ENCODE measurements at regions not wholly inside any gene's neighbourhood (a gene's known extent, or its start where the extent isn't known, plus 50 kb on each side); places are given as distances from the start of the nearest gene placed in this dataset.
A peak's percentile ranks its signal among the peaks of the same experiment; 100 is the strongest.
"Not testable (repeated sequence)": the region's sequence is repeated elsewhere in the genome, so short reads cannot be mapped to it uniquely, and the experiment has no call there.

GRCh38 chr3:16707260-16707659 lies 102.0 kb upstream of the DAZL start:
- no peak for DNase-seq (ENCODE audit: low read depth in 2 of 2)

- no peak for DNase-seq (ENCODE audit: low read depth in 2 of 2)
Observed at GRCh38 chr3:16708285-16708684, 103.1 kb upstream of the DAZL start.

GRCh38 chr3:16711691-16712090 lies 106.5 kb upstream of the DAZL start:
- DNase-seq (ENCODE audit: low read depth in 2 of 2) = not testable (repeated sequence)

GRCh38 chr3:16715281-16715680 lies 110.1 kb upstream of the DAZL start:
- DNase-seq (ENCODE audit: low read depth in 2 of 2) = no peak

- no peak for DNase-seq (ENCODE audit: low read depth in 2 of 2)
Observed at GRCh38 chr3:16719426-16719825, 114.2 kb upstream of the DAZL start.

GRCh38 chr3:16720367-16720940 lies 115.2 kb upstream of the DAZL start:
- no peak for DNase-seq (ENCODE audit: low read depth in 2 of 2)

- DNase-seq (ENCODE audit: low read depth in 2 of 2) = no peak
Observed at GRCh38 chr3:16721494-16721893, 116.3 kb upstream of the DAZL start.

- DNase-seq (ENCODE audit: low read depth in 2 of 2) = no peak
Observed at GRCh38 chr3:16723978-16724377, 118.8 kb upstream of the DAZL start.

- no peak for DNase-seq (ENCODE audit: low read depth in 2 of 2)
Observed at GRCh38 chr3:16724487-16724886, 119.3 kb upstream of the DAZL start.

- no peak for DNase-seq (ENCODE audit: low read depth in 2 of 2)
Observed at GRCh38 chr3:16725972-16726371, 120.7 kb upstream of the DAZL start.

- peak in 1 of 2 experiments; percentile 63 for DNase-seq (ENCODE audit: low read depth in 2 of 2)
Observed at GRCh38 chr3:16728770-16729745, 123.8 kb upstream of the DAZL start.

- no peak for DNase-seq (ENCODE audit: low read depth in 2 of 2)
Observed at GRCh38 chr3:16738451-16738850, 133.2 kb upstream of the DAZL start.

GRCh38 chr3:16739541-16740105 lies 134.4 kb upstream of the DAZL start:
- peak; percentile 87 to 88 for DNase-seq (ENCODE audit: low read depth in 2 of 2)

GRCh38 chr3:16740515-16740914 lies 135.3 kb upstream of the DAZL start:
- no peak for DNase-seq (ENCODE audit: low read depth in 2 of 2)

GRCh38 chr3:16741103-16741758 lies 136.0 kb upstream of the DAZL start:
- peak; percentile 87 to 89 for DNase-seq (ENCODE audit: low read depth in 2 of 2)

GRCh38 chr3:16741890-16742289 lies 136.7 kb upstream of the DAZL start:
- no peak for DNase-seq (ENCODE audit: low read depth in 2 of 2)

GRCh38 chr3:16743276-16743675 lies 138.1 kb upstream of the DAZL start:
- DNase-seq (ENCODE audit: low read depth in 2 of 2) = no peak

GRCh38 chr3:16759227-16759903 lies 125.4 kb upstream of the PLCL2 start:
- DNase-seq (ENCODE audit: low read depth in 2 of 2) = no peak

GRCh38 chr3:16761571-16761970 lies 123.2 kb upstream of the PLCL2 start:
- peak; percentile 64 to 71 for DNase-seq (ENCODE audit: low read depth in 2 of 2)

GRCh38 chr3:16765661-16766060 lies 119.1 kb upstream of the PLCL2 start:
- DNase-seq (ENCODE audit: low read depth in 2 of 2) = no peak

GRCh38 chr3:16767006-16767405 lies 117.7 kb upstream of the PLCL2 start:
- no peak for DNase-seq (ENCODE audit: low read depth in 2 of 2)

- no peak for DNase-seq (ENCODE audit: low read depth in 2 of 2)
Observed at GRCh38 chr3:16768014-16768413, 116.7 kb upstream of the PLCL2 start.
